Gastrocnemius medialis (tissue), 4 donors: ENCODE measurements at regions not wholly inside any gene's neighbourhood (a gene's known extent, or its start where the extent isn't known, plus 50 kb on each side); places are given as distances from the start of the nearest gene placed in this dataset.

Experiments
- ATAC-seq, 2 donors: fragments of 150-250 bp; one replicate each; pipeline ENCODE4 v1.9.1; 2016
- DNase-seq, 2 donors: peaks; one replicate each; pipeline ENCODE4 v3.0.0-alpha.2; 2019
- H3K27ac ChIP-seq, 4 donors: fragments of 200-600 bp; sonication (generic); 1 replicate in 1 of 4; 2 replicates in 3 of 4; pipeline ENCODE4 v1.5.1; 2016 to 2018; ENCODE audit warnings: mild to moderate bottlenecking in 2 of 4, moderate library complexity in 1 of 4
- H3K27me3 ChIP-seq, 3 donors: fragments of 200-600 bp; sonication (generic) in 2 of 3; 1 replicate in 1 of 3; 2 replicates in 2 of 3; pipeline versions ENCODE4 v1.5.1 to v1.6.0; 2016 to 2019; ENCODE audit warnings: mild to moderate bottlenecking in 1 of 3, moderate library complexity in 1 of 3
- H3K36me3 ChIP-seq, 2 donors: fragments of 200-600 bp; sonication (generic) in 1 of 2; one replicate each; pipeline ENCODE4 v1.5.1; 2017 to 2018
- H3K4me1 ChIP-seq, 2 donors: fragments of 200-600 bp; sonication (generic) in 1 of 2; one replicate each; pipeline ENCODE4 v1.5.1; 2016 to 2017; ENCODE audit warnings: mild to moderate bottlenecking in 2 of 2
- H3K4me3 ChIP-seq, 4 donors: fragments of 200-600 bp; sonication (generic) in 3 of 4; 1 replicate in 1 of 4; 2 replicates in 3 of 4; pipeline ENCODE4 v1.5.1; 2016 to 2019; ENCODE audit warnings: mild to moderate bottlenecking in 2 of 4
- H3K9me3 ChIP-seq, 3 donors: fragments of 200-600 bp; sonication (generic) in 2 of 3; 1 replicate in 1 of 3; 2 replicates in 2 of 3; pipeline ENCODE4 v1.5.1; 2016 to 2019
- CTCF ChIP-seq, 5 experiments: fragments of 450-650 bp in 3 of 5; fragments of 200-600 bp in 2 of 5; sonication (generic) in 2 of 5; IDR thresholded peaks in 4 of 5; conservative IDR thresholded peaks in 1 of 5; 1 replicate in 4 of 5; 2 replicates in 1 of 5; pipeline ENCODE4 v1.5.1; 2016 to 2019; ENCODE audit warnings: antibody characterized with exemption in 5 of 5, mild to moderate bottlenecking in 3 of 5, moderate library complexity in 3 of 5
- POLR2A ChIP-seq, 2 donors: fragments of 450-650 bp; IDR thresholded peaks; one replicate each; pipeline ENCODE4 v1.6.1; 2017; ENCODE audit warnings: antibody characterized with exemption in 2 of 2, mild to moderate bottlenecking in 2 of 2, moderate library complexity in 2 of 2
- in situ Hi-C, 4 donors: fragments of 200-750 bp; cut with MboI; loops; one replicate each; pipeline versions ENCODE4 v1.15.0 to v1.8.0; 2017; ENCODE audit warnings: low sequenced_read_pairs in 4 of 4
- intact Hi-C: fragments of 100-400 bp; cut with DNase I; formaldehyde crosslinking; loops from one replicate; pipeline ENCODE4 v1.15.1; 2023; ENCODE audit warnings: low total_unique reads

GRCh38 chrX:120014354-120015130, 62.9 kb downstream of the RHOXF2B start:
- ATAC-seq (no peak), DNase-seq (no peak)
- H3K4me3 ChIP-seq, result peak overlapping the region in 3 of 4 donors; percentile 11 to 44 (median 36)
- peaks cover 0 to 18% (median 11%) of the 10 kb centered on the region in 3 donors for H3K27me3 ChIP-seq
- no peak overlapping the region for H3K27ac ChIP-seq
- in situ Hi-C loops (no loop called here), intact Hi-C loops (no loop called here)
- no peak for TF ChIP-seq CTCF (IDR thresholded peaks at IDR 0.05 in 4 of 5, conservative IDR thresholded peaks at IDR 0.05 in 1 of 5)
- no peak for TF ChIP-seq POLR2A (IDR thresholded peaks at IDR 0.05)
- no peaks in the 10 kb centered on the region for H3K9me3 ChIP-seq
- no peaks in the 10 kb centered on the region for H3K36me3 ChIP-seq
- H3K4me1 ChIP-seq, result no peaks in the 10 kb centered on the region

GRCh38 chrX:120001787-120002186, 58.2 kb upstream of the NKAP start:
- Histone ChIP-seq H3K36me3 (no peaks in the 10 kb centered on the region), H3K9me3 (no peaks in the 10 kb centered on the region), H3K4me3 (no peak overlapping the region), H3K27ac (no peak overlapping the region), H3K27me3 (peaks cover 31 to 43% (median 32%) of the 10 kb centered on the region in 3 donors), H3K4me1 (no peaks in the 10 kb centered on the region)
- DNase-seq (no peak), ATAC-seq (no peak)
- in situ Hi-C loops, result no loop called here
- intact Hi-C loops, result no loop called here
- TF ChIP-seq CTCF (IDR thresholded peaks at IDR 0.05 in 4 of 5, conservative IDR thresholded peaks at IDR 0.05 in 1 of 5) (no peak), POLR2A (IDR thresholded peaks at IDR 0.05) (no peak)

GRCh38 chrX:120000490-120001246, 57.1 kb upstream of the NKAP start:
- ATAC-seq (no peak), DNase-seq (no peak)
- peaks cover 37 to 52% (median 42%) of the 10 kb centered on the region in 3 donors for H3K27me3 ChIP-seq
- no peak for TF ChIP-seq POLR2A (IDR thresholded peaks at IDR 0.05)
- TF ChIP-seq CTCF (IDR thresholded peaks at IDR 0.05 in 4 of 5, conservative IDR thresholded peaks at IDR 0.05 in 1 of 5), result no peak
- H3K4me3 ChIP-seq, result peak overlapping the region in 1 of 4 donors; percentile 5
- H3K9me3 ChIP-seq, result no peaks in the 10 kb centered on the region
- H3K36me3 ChIP-seq, result no peaks in the 10 kb centered on the region
- no peak overlapping the region for H3K27ac ChIP-seq
- H3K4me1 ChIP-seq, result no peaks in the 10 kb centered on the region
- in situ Hi-C loops (no loop called here), intact Hi-C loops (no loop called here)

- in situ Hi-C loops, result no loop called here
- H3K27ac ChIP-seq, result no peak overlapping the region
- peaks cover 37 to 68% (median 56%) of the 10 kb centered on the region in 3 donors for H3K27me3 ChIP-seq
Observed at GRCh38 chrX:119999087-119999634, 55.6 kb upstream of the NKAP start.

More at GRCh38 chrX:119999087-119999634, 55.6 kb upstream of the NKAP start:
- ATAC-seq (no peak), DNase-seq (no peak)
- Histone ChIP-seq H3K9me3 (no peaks in the 10 kb centered on the region), H3K4me1 (no peaks in the 10 kb centered on the region), H3K4me3 (no peak overlapping the region), H3K36me3 (no peaks in the 10 kb centered on the region)
- intact Hi-C loops, result no loop called here
- TF ChIP-seq CTCF (IDR thresholded peaks at IDR 0.05 in 4 of 5, conservative IDR thresholded peaks at IDR 0.05 in 1 of 5) (no peak), POLR2A (IDR thresholded peaks at IDR 0.05) (no peak)
